Tongue (tissue), 1 donor: ENCODE measurements at regions not wholly inside any gene's neighbourhood (a gene's known extent, or its start where the extent isn't known, plus 50 kb on each side); places are given as distances from the start of the nearest gene placed in this dataset.

Experiments
- DNase-seq: peaks from one replicate; pipeline ENCODE4 v3.0.0-alpha.2; 2015

DNA sequence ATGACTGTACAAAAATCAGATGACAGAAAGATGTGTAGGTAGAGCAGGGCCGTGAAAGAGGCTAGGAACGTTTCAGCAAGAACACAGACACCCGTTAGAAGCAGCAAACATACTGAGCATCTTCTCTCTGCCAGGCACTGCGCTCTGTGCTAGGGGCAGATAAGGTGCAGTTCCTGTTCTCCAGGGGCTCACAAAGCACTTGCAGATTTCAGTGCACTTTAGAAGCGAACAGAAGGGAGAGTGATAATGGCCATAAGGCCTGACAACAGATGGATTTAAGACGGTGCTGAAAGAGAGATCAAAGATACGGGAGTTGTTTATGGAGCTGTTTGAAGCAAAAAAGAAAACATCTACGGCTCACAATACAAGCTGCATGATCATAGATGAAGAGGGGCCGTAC is 200.3 kb upstream of the FOXD3 start:
- no peak for DNase-seq

DNA sequence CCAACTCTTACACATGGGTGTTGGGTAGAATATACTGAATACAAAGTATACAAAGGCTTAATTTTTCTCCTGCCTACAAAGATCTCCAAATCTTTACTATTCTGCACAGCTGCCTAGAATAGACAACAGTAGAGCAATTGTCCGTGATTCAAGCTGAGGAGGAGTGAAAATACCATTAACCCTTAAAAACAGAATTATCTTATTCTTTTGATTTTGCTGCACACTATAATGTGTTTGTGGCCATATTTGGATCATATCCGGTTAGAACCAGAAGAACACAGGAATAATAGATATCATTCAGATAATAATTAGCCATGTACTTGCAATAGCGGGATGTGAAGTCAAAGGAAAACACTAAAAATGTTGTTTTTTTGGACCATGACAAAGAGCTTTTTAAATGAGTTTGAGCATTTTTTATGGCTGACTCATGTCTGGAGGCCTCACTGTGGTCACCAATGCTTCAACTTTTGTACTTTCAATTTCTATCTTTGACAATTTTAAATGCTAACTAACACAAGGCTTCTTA is 197.6 kb upstream of the FOXD3 start:
- peak; percentile 43 for DNase-seq

DNA sequence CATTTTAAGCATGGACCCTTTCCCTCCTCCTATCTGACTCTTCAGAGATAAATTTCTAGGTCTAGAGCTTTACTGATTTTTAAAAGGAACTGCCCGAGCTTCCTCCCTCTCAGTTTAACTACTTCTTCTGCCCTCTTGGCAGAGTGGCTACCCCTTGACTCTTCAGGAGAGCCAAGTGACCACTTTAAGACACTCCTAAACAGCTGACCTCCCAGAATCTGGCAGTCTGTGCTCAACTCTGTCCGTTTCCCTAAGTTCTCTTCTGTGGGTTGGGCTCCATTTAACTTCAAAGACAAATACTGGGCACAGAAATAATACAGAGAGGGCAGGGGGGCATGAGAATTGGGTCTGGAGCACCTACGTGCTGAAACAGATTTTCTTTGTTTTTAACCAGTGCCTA is 196.3 kb upstream of the FOXD3 start:
- no peak for DNase-seq

DNA sequence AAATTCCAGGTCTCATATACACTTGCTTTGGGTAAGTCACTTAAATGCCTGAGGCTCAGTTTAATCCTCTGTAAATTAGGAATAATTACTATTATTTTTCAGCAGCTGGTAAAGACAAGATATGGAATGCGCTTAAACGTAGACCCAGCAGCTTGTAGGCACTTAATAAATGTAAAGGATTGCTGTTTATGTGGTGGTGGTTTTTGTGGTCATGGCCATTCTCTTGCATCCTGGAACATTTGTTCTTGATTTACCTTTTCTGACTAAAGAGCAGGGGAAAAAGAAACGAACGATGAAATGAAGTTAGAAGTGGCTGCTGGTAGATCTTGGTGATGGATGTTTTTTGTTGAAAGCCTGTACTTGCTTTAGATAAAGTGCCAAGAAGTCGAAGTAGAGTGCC is 195.0 kb upstream of the FOXD3 start:
- no peak for DNase-seq

DNA sequence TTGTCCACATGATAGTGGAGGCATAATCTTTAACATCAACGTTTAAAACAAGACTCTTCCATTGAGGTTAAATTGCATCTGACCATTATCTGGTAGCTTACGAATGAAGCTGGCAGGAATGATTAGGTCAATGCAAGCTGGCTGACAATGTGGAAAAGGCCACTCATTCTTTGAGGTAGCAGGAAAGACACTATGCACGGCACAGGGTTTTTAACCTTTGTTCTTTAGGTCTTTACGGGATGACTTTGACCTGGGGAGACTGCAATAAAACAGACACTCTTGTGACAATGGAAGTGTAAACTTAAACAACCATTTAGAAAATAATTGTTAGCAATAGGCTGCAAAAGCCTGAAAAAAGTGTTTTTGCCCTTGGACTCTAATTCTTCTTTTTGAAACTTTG is 193.8 kb upstream of the FOXD3 start:
- DNase-seq, result no peak

GRCh38 chr1:63129184-63129583 is 193.2 kb upstream of the FOXD3 start:
- no peak for DNase-seq

DNA sequence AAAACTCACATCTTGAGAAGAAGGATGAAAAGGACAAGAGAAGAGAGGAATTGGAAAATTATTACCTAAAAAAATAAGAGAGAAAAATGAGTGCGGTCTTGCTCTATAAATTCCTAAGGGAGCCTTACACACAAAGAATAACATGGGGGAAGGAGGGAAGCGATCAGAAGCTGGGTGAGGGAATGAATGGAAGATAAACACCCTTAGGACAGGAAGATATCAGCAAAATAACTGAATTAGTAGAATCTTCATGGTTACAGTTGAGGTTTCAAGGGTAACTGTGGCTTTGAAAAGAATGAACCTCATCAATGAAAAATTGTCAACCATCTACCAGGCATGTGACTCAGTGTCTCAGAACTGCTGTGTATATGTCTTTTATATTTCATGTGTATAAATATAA is 192.5 kb upstream of the FOXD3 start:
- no peak for DNase-seq

- DNase-seq, result no peak
Measured at GRCh38 chr1:63134501-63135173, 187.7 kb upstream of the FOXD3 start.

DNA sequence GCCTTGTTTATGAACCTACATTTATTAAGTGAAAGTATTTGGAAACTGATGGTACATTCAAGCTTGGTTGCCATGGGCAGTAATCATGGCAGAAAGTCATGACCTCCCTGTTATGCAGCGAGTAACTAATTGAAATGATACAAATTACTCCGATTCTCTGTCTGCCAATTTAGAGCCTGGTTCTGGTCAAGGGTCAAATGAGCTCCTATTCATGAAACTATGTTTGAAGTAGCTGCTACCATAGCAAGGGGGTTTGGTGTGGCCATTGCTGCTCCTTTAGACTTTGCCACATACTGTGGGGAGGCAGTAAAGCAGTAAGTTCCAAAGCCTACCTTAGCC is 187.2 kb upstream of the FOXD3 start:
- peak; percentile 23 for DNase-seq

DNA sequence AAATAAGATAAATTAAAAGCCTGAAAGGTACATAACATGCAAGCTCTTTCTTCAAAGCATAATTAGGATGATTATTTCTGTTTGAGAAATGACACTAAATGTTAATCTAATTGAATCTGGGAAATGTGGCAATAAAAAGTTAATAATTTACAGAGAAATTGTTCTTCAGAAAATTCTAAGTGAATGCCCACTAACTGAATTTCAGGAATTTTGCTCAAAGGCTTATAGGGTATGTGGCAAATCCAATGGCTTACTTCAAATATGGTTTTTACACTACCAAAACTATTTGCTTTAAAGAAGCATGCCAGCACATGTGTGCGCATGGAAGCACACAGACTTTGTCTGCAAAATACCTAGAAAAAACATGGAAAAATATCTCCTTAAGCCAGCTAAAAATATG is 186.6 kb upstream of the FOXD3 start:
- no peak for DNase-seq

- DNase-seq, result no peak
Measured at GRCh38 chr1:63142001-63142400, 180.4 kb upstream of the FOXD3 start.

- DNase-seq, result no peak
Measured at GRCh38 chr1:63143482-63143881, 178.9 kb upstream of the FOXD3 start.

DNA sequence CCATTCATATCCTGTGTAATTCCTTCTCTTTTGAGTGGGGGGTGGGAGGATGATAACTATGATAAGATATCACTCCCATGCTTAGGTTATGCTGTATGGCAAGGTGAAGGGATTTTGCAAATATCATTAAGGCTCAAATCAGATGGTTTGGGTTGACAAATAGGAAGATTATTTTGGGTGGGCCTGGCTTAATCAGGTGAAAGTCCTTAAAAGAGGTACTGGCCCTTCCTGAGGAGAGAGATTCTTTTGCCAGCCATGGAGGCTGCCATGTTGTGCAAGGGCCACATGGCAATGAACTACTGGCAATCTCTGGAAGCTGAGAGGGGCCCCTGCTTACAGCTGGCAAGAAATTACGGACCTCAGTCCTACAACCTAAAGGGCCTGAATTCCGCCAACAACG is 174.6 kb upstream of the FOXD3 start:
- no peak for DNase-seq

- DNase-seq, result peak; percentile 26
Measured at GRCh38 chr1:63148825-63149645, 173.3 kb upstream of the FOXD3 start.

DNA sequence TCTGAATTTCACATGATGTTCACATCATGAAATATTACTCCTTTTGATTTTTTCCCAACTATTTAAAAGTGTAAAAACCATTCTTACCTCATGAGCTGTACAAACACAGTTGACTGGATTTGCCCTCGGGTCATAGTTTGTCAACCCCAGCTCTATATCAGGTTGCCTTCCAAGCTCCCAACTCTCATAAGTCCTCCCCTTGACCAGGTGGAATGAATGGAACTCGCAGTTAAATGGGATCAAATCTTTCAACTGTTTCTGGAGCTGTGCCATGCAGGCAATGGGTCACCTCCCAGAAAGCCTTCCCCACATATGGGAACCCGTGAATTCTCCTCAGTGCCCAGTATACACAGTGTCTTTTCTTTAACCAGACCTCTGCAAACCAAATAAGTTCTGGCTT is 169.8 kb upstream of the FOXD3 start:
- no peak for DNase-seq

GRCh38 chr1:63155437-63155836 is 166.9 kb upstream of the FOXD3 start:
- no peak for DNase-seq

DNA sequence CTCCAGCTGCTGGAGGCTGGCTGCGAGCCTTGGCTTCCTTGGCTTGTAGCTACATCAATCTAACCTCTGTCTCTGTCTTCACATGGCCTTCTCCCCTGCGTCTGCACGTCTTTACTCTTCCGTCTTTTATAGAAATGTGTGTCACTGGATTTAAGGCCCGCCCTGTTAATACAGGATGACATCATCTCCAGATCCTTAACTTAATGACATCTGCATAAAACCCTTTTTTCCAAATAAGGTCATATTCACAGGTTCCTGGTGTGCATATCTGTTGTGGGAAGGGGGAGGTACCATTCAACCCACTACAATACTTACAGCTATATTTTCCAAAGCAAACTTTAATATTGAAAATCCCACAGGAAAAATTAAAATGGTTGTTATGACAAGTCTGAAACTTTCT is 165.3 kb upstream of the FOXD3 start:
- no peak for DNase-seq

DNA sequence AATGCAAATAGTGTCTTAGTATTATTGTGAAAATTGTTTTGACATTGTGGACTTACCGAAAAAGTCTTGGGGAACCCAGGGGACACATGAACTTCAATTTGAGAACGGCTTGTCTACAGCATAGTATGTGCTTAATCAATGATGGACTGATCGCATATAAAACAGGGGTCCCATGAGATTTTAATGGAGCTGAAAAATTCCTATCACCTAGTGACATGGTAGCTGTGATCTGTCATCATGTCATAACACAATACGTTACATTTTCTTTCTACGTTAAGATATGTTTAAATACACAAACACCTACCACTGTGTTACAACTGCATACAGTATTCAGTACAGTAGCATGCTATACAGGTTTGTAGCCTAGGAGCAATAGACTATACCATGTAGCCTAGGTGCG is 153.3 kb upstream of the FOXD3 start:
- no peak for DNase-seq

DNA sequence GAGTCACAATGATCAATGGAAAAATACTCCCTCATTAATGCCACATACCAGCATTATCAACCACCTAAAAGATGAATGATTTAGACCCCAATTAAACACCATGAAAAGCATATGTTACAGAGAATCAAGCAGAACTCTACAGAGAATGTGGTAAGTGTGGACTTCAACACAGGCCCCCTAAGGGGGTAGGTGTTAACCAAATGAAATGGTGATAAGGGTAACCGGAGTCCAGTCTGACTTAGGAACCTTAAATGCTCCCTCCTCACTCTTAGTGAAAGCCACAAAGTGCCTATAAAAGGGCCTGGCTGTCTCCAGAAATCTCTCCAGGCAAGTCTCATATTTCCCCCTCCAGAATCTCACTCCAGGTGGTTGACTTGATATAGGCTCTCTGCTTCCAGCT is 149.2 kb upstream of the FOXD3 start:
- DNase-seq, result no peak

DNA sequence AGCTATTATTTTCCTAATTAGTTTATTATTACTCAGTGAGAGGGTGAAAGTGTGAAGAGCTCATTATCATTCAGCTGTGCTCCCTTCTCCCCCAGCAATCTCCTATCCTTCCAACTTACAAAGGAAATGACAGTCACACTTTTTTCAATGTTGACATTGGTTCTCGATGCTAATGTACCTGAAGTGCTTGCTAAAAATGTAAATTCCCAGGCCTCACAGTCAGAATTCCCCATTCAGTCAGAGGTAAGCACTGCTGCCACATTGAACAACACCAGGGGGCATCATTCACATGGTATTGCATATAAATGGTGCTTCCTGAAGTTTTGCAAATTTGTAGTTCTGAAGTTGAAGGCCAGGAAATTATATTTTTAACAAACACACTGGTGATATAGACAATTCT is 132.7 kb upstream of the FOXD3 start:
- no peak for DNase-seq

DNA sequence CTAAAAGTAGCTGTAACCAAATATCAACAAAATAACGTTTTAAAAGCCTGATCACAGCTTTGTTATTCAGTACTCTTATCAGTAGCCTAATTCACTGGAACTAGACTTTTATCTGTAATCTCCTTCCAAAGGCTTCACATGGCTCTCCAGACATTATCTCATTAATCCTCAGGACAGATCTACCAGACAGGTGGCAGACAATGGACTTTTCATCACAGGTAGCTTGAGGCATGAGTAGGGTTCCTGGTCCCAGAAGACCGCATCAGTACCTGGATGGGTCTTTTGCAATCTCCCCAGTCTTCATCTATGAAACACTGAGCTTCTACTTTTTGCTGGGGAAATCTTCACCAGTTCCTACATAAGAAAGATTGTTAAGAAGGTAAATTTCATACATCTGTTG is 132.2 kb upstream of the FOXD3 start:
- no peak for DNase-seq

DNA sequence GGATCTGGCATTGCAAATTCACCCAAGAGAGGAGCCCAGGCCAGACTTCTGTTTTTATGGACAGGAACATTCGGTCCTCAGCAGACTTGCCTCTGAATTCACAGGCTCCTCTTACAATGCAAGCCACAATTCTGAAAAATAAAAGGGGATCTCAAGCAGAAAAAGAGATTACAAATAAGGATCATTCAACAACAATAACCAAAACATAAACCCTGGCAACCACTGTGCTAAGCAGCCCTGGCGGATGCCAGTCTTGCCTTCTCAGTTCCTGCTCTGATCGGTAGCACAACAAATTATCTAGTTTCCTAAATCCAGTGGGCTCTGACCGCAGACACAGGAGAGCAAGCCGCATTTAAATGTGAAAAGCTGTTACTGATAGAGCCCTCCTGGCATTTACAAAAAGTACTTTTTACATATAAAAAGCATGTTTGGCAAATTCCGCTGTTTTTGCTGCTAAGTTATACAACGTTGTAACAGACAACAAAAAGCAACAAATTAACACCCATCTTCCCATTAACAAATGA is 123.4 kb upstream of the FOXD3 start:
- no peak for DNase-seq

DNA sequence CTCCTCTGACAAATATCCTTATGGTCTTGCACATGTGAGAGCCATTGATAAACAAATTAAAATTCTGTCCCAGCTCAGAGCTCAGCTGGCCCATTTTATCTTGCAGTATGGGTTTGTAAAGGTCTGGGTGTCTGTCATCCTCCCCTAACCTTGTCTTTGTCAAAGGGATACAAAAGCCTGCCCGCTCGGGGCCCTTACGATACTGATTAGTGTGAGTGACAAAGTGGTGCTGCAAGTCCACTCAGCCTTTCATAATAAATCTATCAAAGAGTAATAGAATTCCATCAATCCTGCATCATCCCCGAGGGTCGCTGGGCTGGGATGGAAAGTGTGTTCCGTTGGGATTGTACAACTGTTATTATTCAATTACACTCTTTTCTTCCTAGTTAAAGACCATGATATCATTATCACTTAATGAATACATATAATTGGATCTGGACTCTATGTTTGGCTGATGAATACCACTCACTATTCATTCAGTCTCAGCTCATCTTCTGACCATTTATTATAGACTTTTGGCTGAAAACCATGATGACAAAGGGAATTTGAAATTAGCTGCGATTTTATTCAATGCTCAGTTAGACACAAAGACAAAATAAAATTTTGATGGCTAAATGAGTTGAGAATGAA is 122.5 kb upstream of the FOXD3 start:
- no peak for DNase-seq
